Heart right ventricle (tissue), 16 donors: ENCODE measurements at regions not wholly inside any gene's neighbourhood (a gene's known extent, or its start where the extent isn't known, plus 50 kb on each side); places are given as distances from the start of the nearest gene placed in this dataset.

Experiments
- ATAC-seq, 8 donors: fragments of 200-7000 bp; cut with Tn5 transposase; one replicate each; pipeline ENCODE4 v1.9.1; 2020; ENCODE audit warnings: mild to moderate bottlenecking in 8 of 8, moderate library complexity in 8 of 8, moderate number of reproducible peaks in 1 of 8
- DNase-seq, 2 donors: peaks; one replicate each; pipeline ENCODE4 v3.0.0-alpha.2; 2020
- H3K27ac ChIP-seq, 10 donors: fragments of 200-600 bp; sonication (generic) in 2 of 10; one replicate each; pipeline versions ENCODE4 v1.5.0 to v1.8.0; 2020 to 2022; ENCODE audit warnings: mild to moderate bottlenecking in 3 of 10
- H3K27me3 ChIP-seq, 7 donors: fragments of 200-600 bp; one replicate each; pipeline ENCODE4 v1.8.0; 2021 to 2022; ENCODE audit warnings: mild to moderate bottlenecking in 2 of 7
- H3K36me3 ChIP-seq, 9 donors: fragments of 200-600 bp; sonication (generic) in 1 of 9; one replicate each; pipeline versions ENCODE4 v1.5.0 to v1.8.0; 2020 to 2022; ENCODE audit warnings: mild to moderate bottlenecking in 2 of 9
- H3K4me1 ChIP-seq, 9 donors: fragments of 200-600 bp; sonication (generic) in 1 of 9; one replicate each; pipeline versions ENCODE4 v1.5.0 to v1.8.0; 2020 to 2022; ENCODE audit warnings: mild to moderate bottlenecking in 4 of 9
- H3K4me3 ChIP-seq, 10 donors: fragments of 200-600 bp; sonication (generic) in 2 of 10; one replicate each; pipeline versions ENCODE4 v1.5.0 to v1.8.0; 2020 to 2022; ENCODE audit warnings: mild to moderate bottlenecking in 7 of 10, moderate library complexity in 2 of 10
- H3K9me3 ChIP-seq, 11 donors: fragments of 200-600 bp in 10 of 11; sonication (generic) in 2 of 11; one replicate each; pipeline versions ENCODE4 v1.5.0 to v1.8.0; 2013 to 2022; ENCODE audit warnings: mild to moderate bottlenecking in 2 of 11, control low read depth in 1 of 11, moderate library complexity in 1 of 11
- WGBS, 2 donors: extraction: QIAGEN DNeasy Blood & Tissue Kit; methylation state at CpG; one replicate each; pipeline ENCODE4 v1.1.7; 2013; ENCODE audit warnings: inconsistent platforms in 1 of 2; 5-methylcytosine and 5-hydroxymethylcytosine counted together
- intact Hi-C, 10 donors: fragments of 100-400 bp; cut with DNase I; formaldehyde crosslinking; loops; one replicate each; pipeline versions ENCODE4 v1.11.1 to v1.14.2; 2022
- TF ChIP-seq, protein P1 (sequence below), 9 donors: fragments of 200-600 bp; sonication (generic) in 2 of 9; IDR thresholded peaks; one replicate each; pipeline versions ENCODE4 v1.5.0 to v1.8.0; 2021 to 2022; ENCODE audit warnings: antibody characterized with exemption in 9 of 9, mild to moderate bottlenecking in 5 of 9, moderate library complexity in 1 of 9
- donor health status: Arrhythmogenic right ventricular cardiomyopathy.
- donor health status: ischemic (EF 13 %, LVEDD 7.1; RV severe dilation, severe dysfunction).
- donor health status: healthy with polysubstance abuse.
- donor health status: DM: no; HTN: yes; CAD: no.
- donor health status: DM: no; HTN: no; CAD: no.
- donor health status: ischemic (EF 25% LVEDD 6.9; RV normal size, moderate dysfunction).
- donor health status: ischemic (EF 25% LVEDD 5.7; RV mildly dilated, moderate dysfunction).
- donor health status: healthy.
- donor health status: DM: yes; HTN: yes; CAD: no.
- donor health status: Ischemic cardiomyopathy.
- donor health status: ischemic (EF 35%, LVEDD 5.7; RV mildly dilated, moderate dysfunction).
- donor health status: nonischemic (EF 11% LVEDD 7.7; RV severe dilation, severe dysfunction).
- donor health status: DM: yes; HTN: yes; CAD: no.
- donor health status: PGD.
- donor health status: ischemic (EF 29% LVEDD 5.4; RV normal size, mild dysfunction).
- donor health status: nonischemic (EF 23%, LVEDD 6.1; RV moderate dilation, normal function).

DNA sequence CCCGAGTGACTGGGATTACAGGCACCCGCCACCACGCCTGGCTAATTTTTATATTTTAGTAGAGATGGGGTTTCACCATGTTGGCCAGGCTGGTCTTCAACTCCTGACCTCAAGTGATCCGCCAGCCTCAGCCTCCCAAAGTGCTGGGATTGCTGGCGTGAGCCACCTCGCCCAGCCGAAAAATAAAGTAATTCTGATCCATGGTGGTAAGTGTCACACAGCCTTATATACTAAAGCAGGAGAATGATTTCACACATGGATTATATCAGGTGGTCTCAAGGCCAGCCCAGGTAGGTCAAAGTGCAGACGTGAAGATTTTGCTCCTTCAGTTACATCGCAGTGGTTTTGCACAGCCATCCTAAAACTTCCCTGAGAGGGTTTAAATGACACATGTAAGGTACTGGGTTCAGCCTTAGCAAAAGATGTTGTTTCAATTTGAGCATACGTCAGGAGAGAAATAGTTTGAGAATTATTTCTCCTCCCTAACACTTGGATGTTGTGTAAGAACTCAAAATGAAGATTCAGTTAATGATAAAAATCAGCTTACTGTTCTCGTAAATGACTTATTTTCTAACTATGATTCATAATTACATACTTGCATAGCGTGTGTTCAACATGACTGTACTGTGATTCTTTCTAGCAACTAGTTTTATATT is 93.0 kb upstream of the SLC39A10 start:
- WGBS, 2 donors = 93 to 96% methylated on average over 12 of the region's 12 CpGs
- intact Hi-C loops = no loop called here

DNA sequence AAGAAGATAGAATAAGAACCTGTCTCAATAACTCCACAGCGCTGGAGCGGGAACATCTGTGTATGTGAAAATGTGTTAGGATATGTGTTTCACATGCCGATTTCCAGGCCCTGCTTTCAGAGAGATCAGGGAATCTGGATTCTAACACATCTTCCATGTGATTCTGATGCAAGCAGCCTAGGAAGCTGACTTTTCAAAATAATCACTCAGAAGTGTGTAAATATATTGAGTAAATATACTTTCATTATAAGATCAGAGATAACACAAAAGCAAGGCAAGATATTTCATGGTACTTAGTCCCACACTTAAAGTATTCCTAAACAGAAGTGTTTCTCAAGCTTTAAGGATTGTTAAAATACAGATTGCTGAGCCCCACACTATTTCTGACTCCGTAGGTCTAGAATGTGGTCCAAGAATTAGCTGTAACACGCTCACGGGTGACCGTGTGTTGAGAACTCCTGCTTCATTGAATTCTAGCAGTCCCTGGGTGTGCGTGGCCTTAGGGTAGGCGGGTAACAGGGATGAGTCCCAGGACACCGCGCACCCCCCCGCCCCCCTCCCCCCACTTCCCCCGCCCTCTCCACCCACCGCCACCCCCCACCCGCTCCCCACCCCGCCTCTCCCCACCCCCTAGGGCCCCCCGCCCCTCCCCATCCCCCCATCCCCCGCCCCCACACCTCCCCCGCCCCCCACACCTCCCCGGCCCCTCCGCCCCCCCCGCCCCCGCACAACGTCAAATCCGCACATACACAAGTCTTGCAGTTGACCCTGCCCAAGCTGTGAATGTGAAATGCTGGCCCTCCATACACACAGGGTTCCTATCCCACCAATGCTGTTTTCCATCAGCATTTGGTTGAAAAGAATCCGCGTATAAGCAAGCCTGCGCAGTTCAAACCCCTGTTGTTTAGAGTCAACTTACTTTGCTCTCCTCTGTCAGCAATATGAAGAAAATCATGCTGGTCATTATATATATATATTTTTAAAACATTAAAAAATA is 94.2 kb upstream of the SLC39A10 start:
- H3K9me3 ChIP-seq = no peaks in the 10 kb centered on the region
- DNase-seq = no peak
- peak overlapping the region in 1 of 10 donors; percentile 87 for H3K27ac ChIP-seq
- H3K36me3 ChIP-seq = no peaks in the 10 kb centered on the region
- no peak overlapping the region for H3K4me3 ChIP-seq
- WGBS, 2 donors = 56 to 62% methylated on average over 20 to 23 of the region's 28 CpGs
- no peak for ATAC-seq
- TF ChIP-seq, protein P1, sequence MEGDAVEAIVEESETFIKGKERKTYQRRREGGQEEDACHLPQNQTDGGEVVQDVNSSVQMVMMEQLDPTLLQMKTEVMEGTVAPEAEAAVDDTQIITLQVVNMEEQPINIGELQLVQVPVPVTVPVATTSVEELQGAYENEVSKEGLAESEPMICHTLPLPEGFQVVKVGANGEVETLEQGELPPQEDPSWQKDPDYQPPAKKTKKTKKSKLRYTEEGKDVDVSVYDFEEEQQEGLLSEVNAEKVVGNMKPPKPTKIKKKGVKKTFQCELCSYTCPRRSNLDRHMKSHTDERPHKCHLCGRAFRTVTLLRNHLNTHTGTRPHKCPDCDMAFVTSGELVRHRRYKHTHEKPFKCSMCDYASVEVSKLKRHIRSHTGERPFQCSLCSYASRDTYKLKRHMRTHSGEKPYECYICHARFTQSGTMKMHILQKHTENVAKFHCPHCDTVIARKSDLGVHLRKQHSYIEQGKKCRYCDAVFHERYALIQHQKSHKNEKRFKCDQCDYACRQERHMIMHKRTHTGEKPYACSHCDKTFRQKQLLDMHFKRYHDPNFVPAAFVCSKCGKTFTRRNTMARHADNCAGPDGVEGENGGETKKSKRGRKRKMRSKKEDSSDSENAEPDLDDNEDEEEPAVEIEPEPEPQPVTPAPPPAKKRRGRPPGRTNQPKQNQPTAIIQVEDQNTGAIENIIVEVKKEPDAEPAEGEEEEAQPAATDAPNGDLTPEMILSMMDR (IDR thresholded peaks at IDR 0.05) = no peak
- intact Hi-C loops = no loop called here
- H3K27me3 ChIP-seq = peaks cover 0 to 4% (median 0%) of the 10 kb centered on the region in 7 donors
- peaks cover 0 to 51% (median 0%) of the 10 kb centered on the region in 9 donors for H3K4me1 ChIP-seq

More for the DNA sequence above, 93.0 kb upstream of the SLC39A10 start:
- peaks cover 0 to 4% (median 0%) of the 10 kb centered on the region in 7 donors for H3K27me3 ChIP-seq
- H3K4me1 ChIP-seq = peaks cover 0 to 43% (median 0%) of the 10 kb centered on the region in 9 donors
- H3K36me3 ChIP-seq = no peaks in the 10 kb centered on the region
- TF ChIP-seq, protein P1 (IDR thresholded peaks at IDR 0.05) = no peak
- H3K27ac ChIP-seq = peak overlapping the region in 1 of 10 donors; percentile 79
- no peak overlapping the region for H3K4me3 ChIP-seq
- no peak for ATAC-seq
- H3K9me3 ChIP-seq = no peaks in the 10 kb centered on the region
- no peak for DNase-seq

- TF ChIP-seq, protein P1 (IDR thresholded peaks at IDR 0.05) = no peak
- H3K4me1 ChIP-seq = peaks cover 0 to 51% (median 0%) of the 10 kb centered on the region in 9 donors
- H3K27ac ChIP-seq = peak overlapping the region in 1 of 10 donors; percentile 87
- H3K36me3 ChIP-seq = no peaks in the 10 kb centered on the region
- intact Hi-C loops = no loop called here
- peaks cover 0 to 4% (median 0%) of the 10 kb centered on the region in 7 donors for H3K27me3 ChIP-seq
- H3K4me3 ChIP-seq = no peak overlapping the region
- 78 to 84% methylated on average over 6 of the region's 6 CpGs for WGBS, 2 donors
- no peaks in the 10 kb centered on the region for H3K9me3 ChIP-seq
- ATAC-seq (no peak), DNase-seq (no peak)
These were observed 95.7 kb upstream of the SLC39A10 start for GRCh38 chr2:195561116-195561921.
